H9 (cell line): ENCODE measurements at regions not wholly inside any gene's neighbourhood (a gene's known extent, or its start where the extent isn't known, plus 50 kb on each side); places are given as distances from the start of the nearest gene placed in this dataset.

Experiments
- DNase-seq: peaks from one replicate; pipeline ENCODE4 v3.0.0-alpha.2; 2017
- H2AFZ ChIP-seq: one replicate; pipeline ENCODE4 v1.6.1; 2013; ENCODE audit warnings: mild to moderate bottlenecking, low read length, control low read depth, moderate library complexity
- H2AK5ac ChIP-seq: 2 replicates; pipeline ENCODE4 v1.6.1; 2013; ENCODE audit warnings: low read length, control low read depth, mixed read lengths; ENCODE audit not compliant: insufficient read length
- H2BK120ac ChIP-seq: one replicate; pipeline ENCODE4 v1.6.1; 2013; ENCODE audit warnings: low read depth, mild to moderate bottlenecking, low read length, control low read depth, inconsistent platforms; ENCODE audit not compliant: poor library complexity, severe bottlenecking
- H2BK12ac ChIP-seq: 2 replicates; pipeline ENCODE4 v1.6.1; 2013; ENCODE audit warnings: low read length, control low read depth, mixed read lengths, low read depth; ENCODE audit not compliant: insufficient read length
- H2BK15ac ChIP-seq: 2 replicates; pipeline ENCODE4 v1.6.1; 2013; ENCODE audit warnings: low read depth, low read length, control low read depth
- H2BK20ac ChIP-seq: one replicate; pipeline ENCODE4 v1.6.1; 2013; ENCODE audit warnings: low read depth, mild to moderate bottlenecking, low read length, control low read depth, inconsistent platforms; ENCODE audit not compliant: poor library complexity, severe bottlenecking
- H2BK5ac ChIP-seq: 2 replicates; pipeline ENCODE4 v1.6.1; 2013; ENCODE audit warnings: low read length, control low read depth, mixed read lengths; ENCODE audit not compliant: insufficient read length
- H3K14ac ChIP-seq: 2 replicates; pipeline ENCODE4 v1.6.1; 2013; ENCODE audit warnings: low read length, control low read depth; ENCODE audit not compliant: insufficient read depth
- H3K18ac ChIP-seq: 2 replicates; pipeline ENCODE4 v1.6.1; 2013; ENCODE audit warnings: low read depth, mild to moderate bottlenecking, mixed read lengths, low read length, control low read depth; ENCODE audit not compliant: insufficient read length
- H3K23ac ChIP-seq: 2 replicates; pipeline ENCODE4 v1.6.1; 2013; ENCODE audit warnings: low read length, control low read depth, mixed read lengths, low read depth; ENCODE audit not compliant: insufficient read length
- H3K23me2 ChIP-seq: 2 replicates; pipeline ENCODE4 v1.6.1; 2013; ENCODE audit warnings: low read depth, mild to moderate bottlenecking, mixed read lengths, low read length, control low read depth; ENCODE audit not compliant: insufficient read length, poor library complexity, severe bottlenecking
- H3K27ac ChIP-seq: 2 replicates; pipeline ENCODE4 v1.5.1; 2013; ENCODE audit warnings: low read length, control low read depth, mixed read lengths, low read depth; ENCODE audit not compliant: insufficient read length
- H3K27me3 ChIP-seq: 2 replicates; pipeline ENCODE4 v1.6.1; 2013; ENCODE audit warnings: low read length, control low read depth, inconsistent platforms; ENCODE audit not compliant: insufficient read depth
- H3K4ac ChIP-seq: 2 replicates; pipeline ENCODE4 v1.6.1; 2013; ENCODE audit warnings: low read depth, mild to moderate bottlenecking, control low read depth, inconsistent platforms, low read length, moderate library complexity
- H3K4me1 ChIP-seq: 2 replicates; pipeline ENCODE4 v1.6.1; 2013; ENCODE audit warnings: low read length, control low read depth, inconsistent platforms; ENCODE audit not compliant: insufficient read depth
- H3K4me2 ChIP-seq: 2 replicates; pipeline ENCODE4 v1.6.1; 2013; ENCODE audit warnings: low read length, control low read depth, mixed read lengths; ENCODE audit not compliant: insufficient read length, insufficient read depth
- H3K56ac ChIP-seq: 2 replicates; pipeline ENCODE4 v1.6.1; 2013; ENCODE audit warnings: low read depth, mild to moderate bottlenecking, mixed read lengths, low read length, control low read depth; ENCODE audit not compliant: insufficient read length
- H3K79me1 ChIP-seq: 2 replicates; pipeline ENCODE4 v1.6.1; 2013; ENCODE audit warnings: low read depth, mild to moderate bottlenecking, moderate library complexity, low read length, control low read depth, inconsistent platforms; ENCODE audit not compliant: insufficient read depth, poor library complexity, severe bottlenecking
- H3K79me2 ChIP-seq: 2 replicates; pipeline ENCODE4 v1.6.1; 2013; ENCODE audit warnings: low read length, control low read depth, inconsistent platforms; ENCODE audit not compliant: insufficient read depth
- H3K9ac ChIP-seq: 2 replicates; pipeline ENCODE4 v1.6.1; 2013; ENCODE audit warnings: low read length, control low read depth, mixed read lengths; ENCODE audit not compliant: insufficient read length; ENCODE audit errors: extremely low read depth
- H3K9me3 ChIP-seq: one replicate; pipeline ENCODE4 v1.6.1; 2013; ENCODE audit warnings: low read depth, low read length, inconsistent platforms; ENCODE audit not compliant: control insufficient read depth
- H3T11ph ChIP-seq: one replicate; pipeline ENCODE4 v1.6.1; 2013; ENCODE audit warnings: mild to moderate bottlenecking, low read length, control low read depth, inconsistent platforms
- H4K20me1 ChIP-seq: one replicate; pipeline ENCODE4 v1.6.1; 2013; ENCODE audit not compliant: control insufficient read depth, insufficient read length, insufficient read depth
- H4K5ac ChIP-seq: 2 replicates; pipeline ENCODE4 v1.6.1; 2013; ENCODE audit warnings: low read depth, mild to moderate bottlenecking, mixed read lengths, low read length, control low read depth; ENCODE audit not compliant: insufficient read length
- H4K8ac ChIP-seq: replicated peaks from 2 replicates; pipeline ENCODE4 v1.6.1; 2013; ENCODE audit warnings: low read length, control low read depth, mixed read lengths, low read depth; ENCODE audit not compliant: insufficient read length
- H4K91ac ChIP-seq: 2 replicates; pipeline ENCODE4 v1.6.1; 2013; ENCODE audit warnings: low read depth, mild to moderate bottlenecking, moderate library complexity, mixed read lengths, low read length, control low read depth; ENCODE audit not compliant: insufficient read length
- H3K27ac Mint-ChIP-seq, 3 experiments: 2 replicates in 2 of 3; 3 replicates in 1 of 3; pipeline ENCODE4 v1.8.0; 2020 to 2021; ENCODE audit warnings: mixed read lengths in 3 of 3, mild to moderate bottlenecking in 1 of 3, moderate library complexity in 1 of 3
- H3K27me3 Mint-ChIP-seq: 2 replicates; pipeline ENCODE4 v1.8.0; 2021; ENCODE audit warnings: low read depth, mild to moderate bottlenecking, moderate library complexity, mixed read lengths
- H3K36me3 Mint-ChIP-seq, 3 experiments: 2 replicates in 2 of 3; 3 replicates in 1 of 3; pipeline ENCODE4 v1.8.0; 2020 to 2021; ENCODE audit warnings: low read depth in 3 of 3, mixed read lengths in 3 of 3; ENCODE audit not compliant: insufficient read depth in 1 of 3
- H3K4me1 Mint-ChIP-seq, 2 experiments: 2 replicates each; pipeline ENCODE4 v1.8.0; 2020; ENCODE audit warnings: mixed read lengths in 2 of 2
- H3K4me3 Mint-ChIP-seq, 2 experiments: 2 replicates in 1 of 2; 3 replicates in 1 of 2; pipeline ENCODE4 v1.8.0; 2020 to 2021; ENCODE audit warnings: mild to moderate bottlenecking in 2 of 2, mixed read lengths in 2 of 2, moderate library complexity in 1 of 2
- H3K9me3 Mint-ChIP-seq, 2 experiments: 2 replicates in 1 of 2; 3 replicates in 1 of 2; pipeline ENCODE4 v1.8.0; 2020; ENCODE audit warnings: mild to moderate bottlenecking in 2 of 2, mixed read lengths in 2 of 2, moderate library complexity in 1 of 2
- TF ChIP-seq, protein P1 (sequence below): fragments of 200-600 bp; sonication (generic); conservative IDR thresholded peaks from 3 replicates; pipeline ENCODE4 v1.8.0; 2021; ENCODE audit warnings: antibody characterized with exemption, mild to moderate bottlenecking

DNA sequence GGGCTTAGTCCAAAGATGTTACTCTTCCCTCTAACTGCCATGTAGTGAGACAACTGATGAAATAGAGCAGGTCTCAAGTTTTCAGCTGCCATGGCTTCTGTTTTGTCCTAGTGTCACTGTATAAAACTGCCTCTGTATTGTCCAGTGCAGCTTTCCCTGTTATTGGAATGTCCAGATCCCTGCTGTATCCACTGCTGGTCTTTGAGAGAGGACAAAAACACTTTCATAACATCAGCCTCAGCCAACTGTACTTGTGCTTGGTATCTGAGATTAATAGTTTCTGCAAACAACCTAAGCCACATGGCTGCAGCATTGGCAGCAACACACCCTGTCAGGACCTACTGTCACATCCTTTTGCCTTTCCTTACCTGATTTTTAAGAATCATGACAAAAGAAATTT, 480.2 kb downstream of the LPIN1 start:
- H3K4ac ChIP-seq = no peak overlapping the region
- no peak overlapping the region for H2BK12ac ChIP-seq
- TF ChIP-seq, protein P1, sequence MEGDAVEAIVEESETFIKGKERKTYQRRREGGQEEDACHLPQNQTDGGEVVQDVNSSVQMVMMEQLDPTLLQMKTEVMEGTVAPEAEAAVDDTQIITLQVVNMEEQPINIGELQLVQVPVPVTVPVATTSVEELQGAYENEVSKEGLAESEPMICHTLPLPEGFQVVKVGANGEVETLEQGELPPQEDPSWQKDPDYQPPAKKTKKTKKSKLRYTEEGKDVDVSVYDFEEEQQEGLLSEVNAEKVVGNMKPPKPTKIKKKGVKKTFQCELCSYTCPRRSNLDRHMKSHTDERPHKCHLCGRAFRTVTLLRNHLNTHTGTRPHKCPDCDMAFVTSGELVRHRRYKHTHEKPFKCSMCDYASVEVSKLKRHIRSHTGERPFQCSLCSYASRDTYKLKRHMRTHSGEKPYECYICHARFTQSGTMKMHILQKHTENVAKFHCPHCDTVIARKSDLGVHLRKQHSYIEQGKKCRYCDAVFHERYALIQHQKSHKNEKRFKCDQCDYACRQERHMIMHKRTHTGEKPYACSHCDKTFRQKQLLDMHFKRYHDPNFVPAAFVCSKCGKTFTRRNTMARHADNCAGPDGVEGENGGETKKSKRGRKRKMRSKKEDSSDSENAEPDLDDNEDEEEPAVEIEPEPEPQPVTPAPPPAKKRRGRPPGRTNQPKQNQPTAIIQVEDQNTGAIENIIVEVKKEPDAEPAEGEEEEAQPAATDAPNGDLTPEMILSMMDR = no peak
- Mint-ChIP-seq H3K27ac (no peak overlapping the region), H3K4me3 (no peak overlapping the region), H3K27me3 (no peaks in the 10 kb centered on the region; the same call in none of the 2 replicates), H3K36me3 (peaks cover 18 to 35% (median 25%) of the 10 kb centered on the region in 3 experiments), H3K9me3 (peaks cover 29 to 34% of the 10 kb centered on the region in 2 experiments), H3K4me1 (no peaks in the 10 kb centered on the region)
- H2AFZ ChIP-seq = no peak overlapping the region
- H2BK120ac ChIP-seq = no peak overlapping the region
- no peak overlapping the region for H3K27ac ChIP-seq
- no peak overlapping the region for H2BK15ac ChIP-seq
- H4K5ac ChIP-seq = no peak overlapping the region
- no peak overlapping the region for H3T11ph ChIP-seq
- H2AK5ac ChIP-seq = no peak overlapping the region
- H4K20me1 ChIP-seq = no peaks in the 10 kb centered on the region
- H3K27me3 ChIP-seq = no peaks in the 10 kb centered on the region; the same call in 1 of the 2 replicates
- no peaks in the 10 kb centered on the region for H3K79me2 ChIP-seq
- no peak overlapping the region for H2BK5ac ChIP-seq
- H3K23ac ChIP-seq = no peak overlapping the region
- H3K23me2 ChIP-seq = no peaks in the 10 kb centered on the region
- H3K79me1 ChIP-seq = no peaks in the 10 kb centered on the region
- H4K91ac ChIP-seq = no peak overlapping the region
- no peak overlapping the region for H3K18ac ChIP-seq
- no peak overlapping the region for H3K9ac ChIP-seq
- no peak overlapping the region for H3K4me2 ChIP-seq
- no peaks in the 10 kb centered on the region for H3K4me1 ChIP-seq
- H3K56ac ChIP-seq = no peak overlapping the region
- DNase-seq = no peak
- no peak overlapping the region for H3K14ac ChIP-seq
- peaks cover 20% of the 10 kb centered on the region for H3K9me3 ChIP-seq
- no peak overlapping the region for H4K8ac ChIP-seq
- H2BK20ac ChIP-seq = no peak overlapping the region
